HCT116 (cell line): ENCODE measurements at regions not wholly inside any gene's neighbourhood (a gene's known extent, or its start where the extent isn't known, plus 50 kb on each side); places are given as distances from the start of the nearest gene placed in this dataset.

Experiments used
- ATAC-seq: fragments of 200-7000 bp; cut with Tn5 transposase; 2 replicates; pipeline ENCODE4 v1.9.1; 2020; ENCODE audit warnings: mild to moderate bottlenecking, moderate library complexity
- BruUV-seq: library from RNA; stranded (reverse); fragments of 400-500 nt; replicated peaks from 2 replicates; lab custom pipeline; 2021; lab: Mats Ljungman, UMichigan
- CTCF ChIA-PET: fragments of 300-600 bp; sonication (Branson Sonifier 250); formaldehyde crosslinking; loops from one replicate; lab custom pipeline; 2021; ENCODE audit warnings: antibody characterized with exemption; lab: Charles Lee
- POLR2A ChIA-PET: fragments of 300-600, 350-600 bp; sonication (Branson Sonifier 250); formaldehyde crosslinking; loops from one replicate; lab custom pipeline; 2021; ENCODE audit warnings: antibody characterized with exemption; lab: Charles Lee
- RAD21 ChIA-PET, 2 experiments: fragments of 300-600 bp; sonication (Branson Sonifier 250); formaldehyde crosslinking; loops; one replicate each; lab custom pipeline; 2023; ENCODE audit warnings: low total read pairs in 2 of 2; ENCODE audit not compliant: uncharacterized antibody in 2 of 2, unreplicated experiment in 2 of 2, low non-redundant PET in 1 of 2; lab: Charles Lee
- DNase-seq: peaks from one replicate; pipeline ENCODE4 v3.0.0-alpha.2; 2010; ENCODE audit warnings: low read depth, low spot score
- H2AFZ ChIP-seq: fragments of 200-600 bp; shearing (Covaris generic), sonication (generic); 2 replicates; pipeline ENCODE4 v1.6.1; 2017; ENCODE audit warnings: low read depth, mixed run types, mixed read lengths, antibody characterized with exemption, low read length; ENCODE audit not compliant: poor library complexity, severe bottlenecking
- H3K27ac ChIP-seq: 2 replicates; pipeline ENCODE4 v1.5.1; 2012; ENCODE audit warnings: low read depth, low read length
- H3K27me3 ChIP-seq: fragments of 200-600 bp; sonication (generic); 2 replicates; pipeline ENCODE4 v1.6.1; 2016; ENCODE audit warnings: mixed run types, low read length, mixed read lengths; ENCODE audit not compliant: insufficient read depth
- H3K36me3 ChIP-seq, 2 experiments: fragments of 200-500 bp in 1 of 2; fragments of 200-600 bp in 1 of 2; sonication (Bioruptor generic) in 1 of 2; sonication (generic) in 1 of 2; 2 replicates each; pipeline versions ENCODE4 v1.5.1 to v1.6.1; 2014 to 2016; ENCODE audit warnings: low read length in 2 of 2, inconsistent platforms in 1 of 2, mixed read lengths in 1 of 2, mixed run types in 1 of 2; ENCODE audit not compliant: insufficient read depth in 2 of 2, control insufficient read depth in 1 of 2
- H3K4me1 ChIP-seq, 2 experiments: fragments of 200-600 bp in 1 of 2; sonication (generic) in 1 of 2; 2 replicates each; pipeline versions ENCODE4 v1.5.1 to v1.6.1; 2012 to 2017; ENCODE audit warnings: low read length in 2 of 2, inconsistent platforms in 1 of 2, mild to moderate bottlenecking in 1 of 2, mixed read lengths in 1 of 2, mixed run types in 1 of 2, moderate library complexity in 1 of 2; ENCODE audit not compliant: insufficient read depth in 2 of 2, control insufficient read depth in 1 of 2
- H3K4me2 ChIP-seq: fragments of 200-600 bp; sonication (generic); 2 replicates; pipeline ENCODE4 v1.6.1; 2017; ENCODE audit warnings: mixed run types, low read length, mixed read lengths
- H3K4me3 ChIP-seq, 2 experiments: fragments of 200-600 bp in 1 of 2; sonication (generic) in 1 of 2; replicated peaks in 1 of 2; 2 replicates each; pipeline ENCODE4 v1.5.1; 2011 to 2016; ENCODE audit warnings: low read length in 2 of 2, control low read depth in 1 of 2, low read depth in 1 of 2, mild to moderate bottlenecking in 1 of 2, mixed read lengths in 1 of 2, mixed run types in 1 of 2
- H3K79me2 ChIP-seq: fragments of 200-600 bp; sonication (generic); 2 replicates; pipeline ENCODE4 v1.6.1; 2017; ENCODE audit warnings: mild to moderate bottlenecking, mixed run types, low read length, moderate library complexity, mixed read lengths; ENCODE audit not compliant: insufficient read depth
- H3K9ac ChIP-seq: fragments of 200-600 bp; sonication (generic); 2 replicates; pipeline ENCODE4 v1.6.1; 2016; ENCODE audit warnings: low read length, mixed read lengths
- H3K9me2 ChIP-seq: fragments of 200-600 bp; sonication (generic), shearing (Covaris generic); 2 replicates; pipeline ENCODE4 v1.6.1; 2017; ENCODE audit warnings: mixed run types, mild to moderate bottlenecking, moderate library complexity; ENCODE audit not compliant: insufficient read depth
- H3K9me3 ChIP-seq, 2 experiments: fragments of 200-500 bp in 1 of 2; fragments of 200-600 bp in 1 of 2; sonication (Bioruptor generic) in 1 of 2; sonication (generic) in 1 of 2; 2 replicates each; pipeline ENCODE4 v1.6.1; 2014 to 2017; ENCODE audit warnings: low read length in 2 of 2, mixed read lengths in 2 of 2, inconsistent platforms in 1 of 2, low read depth in 1 of 2, mild to moderate bottlenecking in 1 of 2, mixed run types in 1 of 2, moderate library complexity in 1 of 2; ENCODE audit not compliant: control insufficient read depth in 1 of 2, insufficient read depth in 1 of 2
- H4K20me1 ChIP-seq: fragments of 200-600 bp; sonication (generic), shearing (Covaris generic); 2 replicates; pipeline ENCODE4 v1.6.1; 2017; ENCODE audit warnings: mixed run types, mild to moderate bottlenecking, moderate library complexity; ENCODE audit not compliant: insufficient read depth
- CEBPB ChIP-seq: IDR thresholded peaks from 2 replicates; pipeline ENCODE4 v1.6.1; 2012; ENCODE audit warnings: low read depth
- EGR1 ChIP-seq: IDR thresholded peaks from 2 replicates; pipeline ENCODE4 v1.6.1; 2012; ENCODE audit warnings: low read depth
- ELF1 ChIP-seq: IDR thresholded peaks from 2 replicates; pipeline ENCODE4 v1.6.1; 2012; ENCODE audit warnings: low read depth, borderline replicate concordance
- EZH2phosphoT487 ChIP-seq: fragments of 200-600 bp; IDR thresholded peaks from 2 replicates; pipeline ENCODE4 v1.6.1; 2018; ENCODE audit warnings: antibody characterized with exemption, borderline replicate concordance
- POLR2A ChIP-seq: IDR thresholded peaks from 2 replicates; pipeline ENCODE4 v1.7.0; 2011; ENCODE audit warnings: borderline replicate concordance; ENCODE audit not compliant: insufficient read depth, insufficient read length; ENCODE audit errors: extremely low read depth
- POLR2AphosphoS5 ChIP-seq: IDR thresholded peaks from 2 replicates; pipeline ENCODE4 v1.6.1; 2011; ENCODE audit warnings: mild to moderate bottlenecking, low read depth, low read length, moderate library complexity
- SIN3A ChIP-seq: IDR thresholded peaks from 2 replicates; pipeline ENCODE4 v1.6.1; 2012; ENCODE audit warnings: low read depth
- SP1 ChIP-seq: IDR thresholded peaks from 2 replicates; pipeline ENCODE4 v1.6.1; 2012; ENCODE audit warnings: low read depth
- SRF ChIP-seq: IDR thresholded peaks from 2 replicates; pipeline ENCODE4 v1.6.1; 2012; ENCODE audit warnings: low read depth
- YY1 ChIP-seq: IDR thresholded peaks from 2 replicates; pipeline ENCODE4 v1.6.1; 2011; ENCODE audit warnings: low read length, low read depth, moderate library complexity, mild to moderate bottlenecking; ENCODE audit not compliant: insufficient replicate concordance; ENCODE audit errors: extremely low read depth
- ZFX ChIP-seq: fragments of 450-650 bp; IDR thresholded peaks from 2 replicates; pipeline ENCODE4 v1.6.1; 2017
- ZNF274 ChIP-seq: fragments of 200-500 bp; sonication (Bioruptor generic); IDR thresholded peaks from 2 replicates; pipeline ENCODE4 v1.6.1; 2014; ENCODE audit warnings: mild to moderate bottlenecking, low read depth, low read length, inconsistent platforms
- intact Hi-C: fragments of 100-400 bp; cut with micrococcal nuclease; formaldehyde crosslinking; loops from 2 replicates; pipeline ENCODE4 v1.10.0; 2022

- Histone ChIP-seq H3K4me3 (no peak overlapping the region), H2AFZ (no peak overlapping the region), H3K27me3 (no peaks in the 10 kb centered on the region), H3K4me1 (no peaks in the 10 kb centered on the region), H3K9ac (no peak overlapping the region), H3K9me3 (no peaks in the 10 kb centered on the region), H4K20me1 (no peaks in the 10 kb centered on the region), H3K36me3 (no peaks in the 10 kb centered on the region), H3K27ac (no peak overlapping the region), H3K9me2 (no peaks in the 10 kb centered on the region), H3K79me2 (no peaks in the 10 kb centered on the region), H3K4me2 (no peak overlapping the region)
- POLR2A ChIA-PET, result no interaction called here
- ATAC-seq (no peak), DNase-seq (no peak)
- intact Hi-C loops, result no loop called here
- RAD21 ChIA-PET, result no interaction called here
- TF ChIP-seq EGR1, result no peak
- BruUV-seq, result no TSS peak
- CTCF ChIA-PET, result no interaction called here
Measured at GRCh38 chr4:134001057-134001456, 200.5 kb downstream of the PABPC4L start.

DNA sequence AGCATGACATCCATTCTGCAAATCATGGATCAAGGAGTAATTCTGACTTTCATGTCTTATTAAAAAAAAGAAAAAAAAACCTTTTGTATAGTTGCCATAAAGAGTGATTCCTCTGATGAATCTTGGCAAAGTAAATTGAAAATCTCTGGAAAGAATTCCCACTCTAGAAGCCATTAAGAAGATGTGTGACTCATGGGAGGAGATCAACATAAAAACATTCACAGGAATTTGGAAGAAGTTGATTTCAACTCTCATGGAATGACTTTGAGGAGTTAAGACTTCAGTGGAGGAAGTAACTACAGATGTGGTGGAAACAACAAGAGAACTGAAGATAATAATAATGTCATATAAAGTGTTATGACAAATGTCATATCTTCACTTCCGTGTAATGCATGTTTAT lies 204.2 kb downstream of the PABPC4L start:
- no peaks in the 10 kb centered on the region for H4K20me1 ChIP-seq
- H3K27ac ChIP-seq, result no peak overlapping the region
- ATAC-seq (no peak), DNase-seq (no peak)
- CTCF ChIA-PET, result no interaction called here
- RAD21 ChIA-PET, result no interaction called here
- POLR2A ChIA-PET, result no interaction called here
- no peaks in the 10 kb centered on the region for H3K79me2 ChIP-seq
- H2AFZ ChIP-seq, result no peak overlapping the region
- no peaks in the 10 kb centered on the region for H3K9me3 ChIP-seq
- TF ChIP-seq POLR2A (no peak), SP1 (no peak), EZH2phosphoT487 (no peak), ZFX (no peak), SRF (no peak), YY1 (no peak), CEBPB (no peak), ELF1 (no peak), ZNF274 (no peak), POLR2AphosphoS5 (no peak), SIN3A (no peak)
- H3K9ac ChIP-seq, result no peak overlapping the region
- no peaks in the 10 kb centered on the region for H3K9me2 ChIP-seq
- H3K4me2 ChIP-seq, result no peak overlapping the region
- H3K27me3 ChIP-seq, result no peaks in the 10 kb centered on the region
- intact Hi-C loops, result no loop called here
- BruUV-seq, result no TSS peak
- no peaks in the 10 kb centered on the region for H3K4me1 ChIP-seq
- H3K36me3 ChIP-seq, result no peaks in the 10 kb centered on the region
- H3K4me3 ChIP-seq, result no peak overlapping the region
